ENCODE measurements at regions not wholly inside any gene's neighbourhood (a gene's known extent, or its start where the extent isn't known, plus 50 kb on each side); places are given as distances from the start of the nearest gene placed in this dataset.

GRCh38 chr12:127263621-127264020 lies 1003.3 kb upstream of the TMEM132C start:
- no peak for TF ChIP-seq CTCF (IDR thresholded peaks at IDR 0.05; ENCODE audit: insufficient read depth, low read depth, low read length)
- no peak overlapping the region for H3K4me3 ChIP-seq (ENCODE audit: low read depth, low read length)
- no peaks in the 10 kb centered on the region for H3K36me3 ChIP-seq (ENCODE audit: control insufficient read depth, insufficient read depth, low read length)
- no peak for DNase-seq (ENCODE audit: low read depth)
- H3K27me3 ChIP-seq (ENCODE audit: control insufficient read depth, insufficient read depth, low read length) = no peaks in the 10 kb centered on the region
- ChIA-PET CTCF (interaction anchor here (0.9 kb wide), 1 partner anchor 9 kb away, joined by 3 read pairs; no protein-coding TSS in a partner anchor), POLR2A (no interaction called here)

GRCh38 chr12:127267128-127267527 lies 999.8 kb upstream of the TMEM132C start:
- CTCF ChIA-PET = interaction anchor here (0.6 to 3.3 kb wide), 3 partner anchors 13 to 102 kb away, joined by 4 to 12 read pairs (median 6); no protein-coding TSS in a partner anchor
- POLR2A ChIA-PET = no interaction called here
- TF ChIP-seq CTCF (IDR thresholded peaks at IDR 0.05; ENCODE audit: insufficient read depth, low read depth, low read length) = no peak
- H3K27me3 ChIP-seq (ENCODE audit: control insufficient read depth, insufficient read depth, low read length) = no peaks in the 10 kb centered on the region
- H3K36me3 ChIP-seq (ENCODE audit: control insufficient read depth, insufficient read depth, low read length) = no peaks in the 10 kb centered on the region
- no peak overlapping the region for H3K4me3 ChIP-seq (ENCODE audit: low read depth, low read length)
- DNase-seq (ENCODE audit: low read depth) = no peak

- CTCF ChIA-PET = interaction anchor here (3.3 kb wide), 1 partner anchor 12 kb away, joined by 12 read pairs; no protein-coding TSS in a partner anchor
- no peaks in the 10 kb centered on the region for H3K27me3 ChIP-seq (ENCODE audit: control insufficient read depth, insufficient read depth, low read length)
- TF ChIP-seq CTCF (IDR thresholded peaks at IDR 0.05; ENCODE audit: insufficient read depth, low read depth, low read length) = no peak
- POLR2A ChIA-PET = no interaction called here
- DNase-seq (ENCODE audit: low read depth) = no peak
- no peak overlapping the region for H3K4me3 ChIP-seq (ENCODE audit: low read depth, low read length)
- H3K36me3 ChIP-seq (ENCODE audit: control insufficient read depth, insufficient read depth, low read length) = no peaks in the 10 kb centered on the region
These were observed 998.8 kb upstream of the TMEM132C start for GRCh38 chr12:127268213-127268612.

- POLR2A ChIA-PET = no interaction called here
- no peak for DNase-seq (ENCODE audit: low read depth)
- no peak for TF ChIP-seq CTCF (IDR thresholded peaks at IDR 0.05; ENCODE audit: insufficient read depth, low read depth, low read length)
These were observed 998.1 kb upstream of the TMEM132C start for GRCh38 chr12:127268706-127269425.

GRCh38 chr12:127270193-127270592 lies 996.8 kb upstream of the TMEM132C start:
- no peak for DNase-seq (ENCODE audit: low read depth)
- ChIA-PET POLR2A (no interaction called here), CTCF (interaction anchor here (1.0 to 1.1 kb wide), 2 partner anchors 162 to 391 kb away, joined by 3 read pairs; no protein-coding TSS in a partner anchor)

More at GRCh38 chr12:127268706-127269425, 998.1 kb upstream of the TMEM132C start:
- no peaks in the 10 kb centered on the region for H3K27me3 ChIP-seq (ENCODE audit: control insufficient read depth, insufficient read depth, low read length)
- CTCF ChIA-PET = interaction anchor here (3.3 kb wide), 1 partner anchor 11 kb away, joined by 12 read pairs; no protein-coding TSS in a partner anchor
- H3K4me3 ChIP-seq (ENCODE audit: low read depth, low read length) = no peak overlapping the region
- no peaks in the 10 kb centered on the region for H3K36me3 ChIP-seq (ENCODE audit: control insufficient read depth, insufficient read depth, low read length)

More at GRCh38 chr12:127270193-127270592, 996.8 kb upstream of the TMEM132C start:
- H3K36me3 ChIP-seq (ENCODE audit: control insufficient read depth, insufficient read depth, low read length) = no peaks in the 10 kb centered on the region
- no peak overlapping the region for H3K4me3 ChIP-seq (ENCODE audit: low read depth, low read length)
- TF ChIP-seq CTCF (IDR thresholded peaks at IDR 0.05; ENCODE audit: insufficient read depth, low read depth, low read length) = no peak
- H3K27me3 ChIP-seq (ENCODE audit: control insufficient read depth, insufficient read depth, low read length) = no peaks in the 10 kb centered on the region
